H1 (cell line): ENCODE measurements at regions not wholly inside any gene's neighbourhood (a gene's known extent, or its start where the extent isn't known, plus 50 kb on each side); places are given as distances from the start of the nearest gene placed in this dataset.

Experiments used
- CHD2 ChIP-seq: IDR thresholded peaks from 2 replicates; pipeline ENCODE4 v1.6.1; 2012; ENCODE audit warnings: low read length, improper control_type of control experiment
- JUN ChIP-seq: IDR thresholded peaks from 2 replicates; pipeline ENCODE4 v1.6.1; 2011; ENCODE audit warnings: low read depth, mild to moderate bottlenecking, improper control_type of control experiment, low read length
- SRF ChIP-seq: IDR thresholded peaks from 2 replicates; pipeline ENCODE4 v1.6.1; 2011; ENCODE audit warnings: mild to moderate bottlenecking, low read depth, low read length, moderate library complexity

DNA sequence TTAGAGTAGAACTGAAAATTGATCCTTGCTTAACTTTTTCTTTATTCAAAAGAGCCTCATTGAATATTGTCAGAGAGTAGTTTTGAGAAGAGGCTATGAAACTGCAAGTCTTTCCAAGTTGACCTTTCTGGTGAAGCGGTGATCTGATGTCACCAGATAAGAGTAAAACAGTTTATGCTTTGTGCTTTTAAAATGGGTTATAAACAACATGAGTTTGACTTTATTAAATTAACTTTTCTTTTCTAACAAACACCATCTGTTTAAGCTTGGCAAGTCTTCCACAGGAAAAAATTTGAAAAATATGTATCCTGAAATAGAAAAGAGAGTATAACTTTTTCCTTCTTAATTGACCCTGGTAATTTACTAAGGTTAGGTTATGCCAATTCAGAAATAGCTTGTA lies 408.7 kb upstream of the NOVA1 start:
- TF ChIP-seq CHD2 (no peak), JUN (no peak), SRF (no peak)
